K562 (cell line): ENCODE measurements at regions not wholly inside any gene's neighbourhood (a gene's known extent, or its start where the extent isn't known, plus 50 kb on each side); places are given as distances from the start of the nearest gene placed in this dataset.

Experiments
- ATAC-seq: fragments of 200-7000 bp; cut with Tn5 transposase; 3 replicates; pipeline ENCODE4 v1.9.1; 2020; ENCODE audit warnings: moderate library complexity
- BruUV-seq: library from RNA; stranded (reverse); fragments of 400-500 nt; replicated peaks from 2 replicates; lab custom pipeline; 2021; lab: Mats Ljungman, UMichigan
- CTCF ChIA-PET: fragments of 300-600 bp; formaldehyde crosslinking; extraction: SDS; loops from one replicate; lab custom pipeline; 2021; ENCODE audit warnings: low intra/inter-chr PET ratio; lab: Yijun Ruan, JAX
- POLR2A ChIA-PET: fragments of 300-600, 350-650 bp; sonication (Branson Sonifier 250); formaldehyde crosslinking; extraction: SDS; loops from one replicate; lab custom pipeline; 2021; ENCODE audit warnings: antibody characterized with exemption, inconsistent platforms; lab: Yijun Ruan, JAX
- DNase-seq, 4 experiments: peaks; one replicate each; pipeline versions ENCODE4 v3.0.0 to v3.0.0-alpha.2; 2011 to 2018; ENCODE audit warnings: low spot score in 3 of 4, mixed read lengths in 3 of 4; ENCODE audit errors: extremely low read depth in 1 of 4
- FAIRE-seq: peaks from 2 replicates; lab custom pipeline; 2011; peaks lifted over from hg19 to GRCh38; lab: Jason Lieb, UNC
- H2AFZ ChIP-seq: 2 replicates; pipeline ENCODE4 v1.6.0; 2011; ENCODE audit warnings: low read depth, low read length, control low read depth, inconsistent platforms
- H3K27ac ChIP-seq: fragments of 200-600 bp; 3 replicates; pipeline ENCODE4 v1.8.0; 2011; ENCODE audit warnings: low read depth, mild to moderate bottlenecking, control low read depth, inconsistent platforms, low read length, moderate library complexity, mixed read lengths; ENCODE audit errors: extremely low read depth
- H3K27me3 ChIP-seq, 2 experiments: fragments of 300-600 bp in 1 of 2; 2 replicates in 1 of 2; 3 replicates in 1 of 2; pipeline versions ENCODE4 v1.6.0 to v1.8.0; 2011; ENCODE audit warnings: inconsistent platforms in 2 of 2, low read length in 2 of 2, mild to moderate bottlenecking in 1 of 2, mixed read lengths in 1 of 2, moderate library complexity in 1 of 2; ENCODE audit not compliant: control insufficient read depth in 2 of 2, insufficient read depth in 2 of 2
- H3K36me3 ChIP-seq: fragments of 300-600 bp; 3 replicates; pipeline ENCODE4 v1.8.0; 2011; ENCODE audit warnings: mild to moderate bottlenecking, low read length, inconsistent platforms; ENCODE audit not compliant: control insufficient read depth, insufficient read depth
- H3K4me1 ChIP-seq, 2 experiments: fragments of 200-600 bp in 1 of 2; replicated peaks in 1 of 2; 2 replicates in 1 of 2; 3 replicates in 1 of 2; pipeline versions ENCODE4 v1.5.1 to v1.8.0; 2011; ENCODE audit warnings: inconsistent platforms in 2 of 2, low read length in 2 of 2, mild to moderate bottlenecking in 1 of 2, mixed read lengths in 1 of 2, moderate library complexity in 1 of 2; ENCODE audit not compliant: control insufficient read depth in 2 of 2, insufficient read depth in 2 of 2
- H3K4me2 ChIP-seq: 2 replicates; pipeline ENCODE4 v1.6.1; 2011; ENCODE audit warnings: low read length, control low read depth, inconsistent platforms, mixed read lengths; ENCODE audit not compliant: insufficient read depth
- H3K4me3 ChIP-seq: fragments of 200-600 bp; sonication (generic), shearing (Covaris generic); 2 replicates; pipeline ENCODE4 v1.5.1; 2016; ENCODE audit warnings: control low read depth, inconsistent platforms
- H3K79me2 ChIP-seq: fragments of 200-600 bp; 3 replicates; pipeline ENCODE4 v1.8.0; 2011; ENCODE audit warnings: low read length, inconsistent platforms; ENCODE audit not compliant: control insufficient read depth, insufficient read depth
- H3K9ac ChIP-seq, 2 experiments: 2 replicates each; pipeline versions ENCODE4 v1.6.0 to v1.6.1; 2011; ENCODE audit warnings: low read depth in 2 of 2, low read length in 2 of 2, control low read depth in 1 of 2, inconsistent platforms in 1 of 2, mild to moderate bottlenecking in 1 of 2, mixed read lengths in 1 of 2; ENCODE audit not compliant: insufficient read depth in 1 of 2
- H3K9me1 ChIP-seq: one replicate; pipeline ENCODE4 v1.6.0; 2011; ENCODE audit warnings: inconsistent platforms, mild to moderate bottlenecking, low read length, moderate library complexity; ENCODE audit not compliant: control insufficient read depth, insufficient read depth
- H3K9me3 ChIP-seq: replicated peaks from 2 replicates; pipeline ENCODE4 v1.5.1; 2011; ENCODE audit warnings: low read depth, low read length, inconsistent platforms; ENCODE audit not compliant: control insufficient read depth, insufficient read depth
- H4K20me1 ChIP-seq: replicated peaks from 2 replicates; pipeline ENCODE4 v1.6.1; 2011; ENCODE audit warnings: low read length, inconsistent platforms, mixed read lengths; ENCODE audit not compliant: control insufficient read depth, insufficient read depth
- JUND ChIP-seq, 2 experiments: IDR thresholded peaks; 2 replicates in 1 of 2; 3 replicates in 1 of 2; pipeline ENCODE4 v1.6.1; 2011; ENCODE audit warnings: borderline replicate concordance in 2 of 2, low read depth in 2 of 2, low read length in 2 of 2, improper control_type of control experiment in 1 of 2, missing biosample characterization in 1 of 2, missing genetic modification characterization in 1 of 2, missing genetic modification reagents in 1 of 2
- ZNF174 ChIP-seq: fragments of 250-450 bp; sonication (Bioruptor Pico); IDR thresholded peaks from 2 replicates; pipeline ENCODE4 v1.4.0; 2020; ENCODE audit warnings: mild to moderate bottlenecking
- WGBS: fragments of 100-300 bp; shearing (Covaris generic); methylation state at CpG from one replicate; pipeline ENCODE4 v1.1.6; 2016; ENCODE audit warnings: low coverage, mixed read lengths; ENCODE audit not compliant: insufficient coverage; ENCODE audit errors: missing lambda C conversion rate; 5-methylcytosine and 5-hydroxymethylcytosine counted together
- in situ Hi-C: fragments of 300-500 bp; cut with MboI; formaldehyde crosslinking; loops from 4 replicates; pipeline ENCODE4 v1.15.0; 2018; ENCODE audit warnings: inconsistent platforms, mixed read lengths
- intact Hi-C: fragments of 100-400 bp; cut with micrococcal nuclease; formaldehyde crosslinking; loops from 2 replicates; pipeline ENCODE4 v1.14.2; 2022
- TF ChIP-seq, protein P1 (sequence below): fragments of 250-450 bp; sonication (Bioruptor Pico); IDR thresholded peaks from 2 replicates; pipeline ENCODE4 v1.9.0; 2021; ENCODE audit warnings: mild to moderate bottlenecking, inconsistent platforms
- TF ChIP-seq, protein P2 (sequence below): fragments of 250-450 bp; sonication (Bioruptor Pico); IDR thresholded peaks from 2 replicates; pipeline ENCODE4 v1.4.0; 2020
- TF ChIP-seq, protein P3 (sequence below): sonication (generic); formaldehyde crosslinking; IDR thresholded peaks from 2 replicates; pipeline ENCODE4 v1.8.0; 2023; ENCODE audit warnings: missing genetic modification reagents, mild to moderate bottlenecking, borderline replicate concordance

DNA sequence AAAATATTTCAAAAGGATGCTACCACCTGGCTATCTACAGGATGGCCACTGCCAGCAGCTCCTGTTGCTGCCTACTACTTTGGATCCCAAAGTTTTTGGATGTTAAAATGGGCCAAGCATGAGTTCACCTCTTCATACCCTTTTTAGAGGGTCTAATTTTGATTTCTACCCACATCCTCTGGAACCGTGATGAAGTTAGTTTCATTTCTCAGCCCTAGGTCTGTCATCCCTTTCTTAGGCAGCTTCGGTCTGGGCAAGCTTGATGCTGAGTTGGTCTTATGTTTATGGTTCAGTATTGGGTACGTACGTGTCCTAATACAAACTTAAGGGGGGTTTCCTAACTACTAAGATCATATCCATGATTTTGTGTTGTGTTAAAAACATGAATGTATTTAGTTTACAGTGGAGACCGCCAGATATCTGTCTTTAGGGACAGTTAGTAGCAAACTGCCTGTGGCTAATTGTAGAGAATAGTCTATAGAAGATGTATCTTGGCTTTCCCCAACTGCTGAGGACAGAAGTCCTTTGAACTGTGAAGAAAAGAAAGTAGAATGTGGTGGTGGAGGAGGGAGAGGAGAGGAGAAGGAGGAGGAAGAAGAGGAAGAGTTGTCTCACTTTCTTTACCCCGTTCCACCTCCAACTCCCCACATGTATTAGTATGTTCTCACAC is 184.9 kb downstream of the UBE2E3 start:
- WGBS, result 2% methylated on average over 6 of the region's 6 CpGs
- intact Hi-C loops (no loop called here), in situ Hi-C loops (no loop called here)
- Histone ChIP-seq H3K9me3 (no peaks in the 10 kb centered on the region), H3K4me3 (no peak overlapping the region), H3K9ac (no peak overlapping the region), H2AFZ (no peak overlapping the region), H3K36me3 (no peaks in the 10 kb centered on the region), H3K27me3 (no peaks in the 10 kb centered on the region), H3K9me1 (no peaks in the 10 kb centered on the region), H3K79me2 (no peaks in the 10 kb centered on the region), H4K20me1 (no peaks in the 10 kb centered on the region), H3K27ac (no peak overlapping the region), H3K4me1 (no peaks in the 10 kb centered on the region), H3K4me2 (no peak overlapping the region)
- TF ChIP-seq JUND (IDR thresholded peaks at IDR 0.05; ENCODE audit: borderline replicate concordance, low read depth, low read length), result no peak
- TF ChIP-seq JUND (tag; IDR thresholded peaks at IDR 0.05; ENCODE audit: borderline replicate concordance, low read depth, low read length), result no peak
- TF ChIP-seq, protein P1, sequence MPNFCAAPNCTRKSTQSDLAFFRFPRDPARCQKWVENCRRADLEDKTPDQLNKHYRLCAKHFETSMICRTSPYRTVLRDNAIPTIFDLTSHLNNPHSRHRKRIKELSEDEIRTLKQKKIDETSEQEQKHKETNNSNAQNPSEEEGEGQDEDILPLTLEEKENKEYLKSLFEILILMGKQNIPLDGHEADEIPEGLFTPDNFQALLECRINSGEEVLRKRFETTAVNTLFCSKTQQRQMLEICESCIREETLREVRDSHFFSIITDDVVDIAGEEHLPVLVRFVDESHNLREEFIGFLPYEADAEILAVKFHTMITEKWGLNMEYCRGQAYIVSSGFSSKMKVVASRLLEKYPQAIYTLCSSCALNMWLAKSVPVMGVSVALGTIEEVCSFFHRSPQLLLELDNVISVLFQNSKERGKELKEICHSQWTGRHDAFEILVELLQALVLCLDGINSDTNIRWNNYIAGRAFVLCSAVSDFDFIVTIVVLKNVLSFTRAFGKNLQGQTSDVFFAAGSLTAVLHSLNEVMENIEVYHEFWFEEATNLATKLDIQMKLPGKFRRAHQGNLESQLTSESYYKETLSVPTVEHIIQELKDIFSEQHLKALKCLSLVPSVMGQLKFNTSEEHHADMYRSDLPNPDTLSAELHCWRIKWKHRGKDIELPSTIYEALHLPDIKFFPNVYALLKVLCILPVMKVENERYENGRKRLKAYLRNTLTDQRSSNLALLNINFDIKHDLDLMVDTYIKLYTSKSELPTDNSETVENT (CRISPR knock-in tag), result no peak
- no peak for TF ChIP-seq ZNF174
- TF ChIP-seq, protein P2, sequence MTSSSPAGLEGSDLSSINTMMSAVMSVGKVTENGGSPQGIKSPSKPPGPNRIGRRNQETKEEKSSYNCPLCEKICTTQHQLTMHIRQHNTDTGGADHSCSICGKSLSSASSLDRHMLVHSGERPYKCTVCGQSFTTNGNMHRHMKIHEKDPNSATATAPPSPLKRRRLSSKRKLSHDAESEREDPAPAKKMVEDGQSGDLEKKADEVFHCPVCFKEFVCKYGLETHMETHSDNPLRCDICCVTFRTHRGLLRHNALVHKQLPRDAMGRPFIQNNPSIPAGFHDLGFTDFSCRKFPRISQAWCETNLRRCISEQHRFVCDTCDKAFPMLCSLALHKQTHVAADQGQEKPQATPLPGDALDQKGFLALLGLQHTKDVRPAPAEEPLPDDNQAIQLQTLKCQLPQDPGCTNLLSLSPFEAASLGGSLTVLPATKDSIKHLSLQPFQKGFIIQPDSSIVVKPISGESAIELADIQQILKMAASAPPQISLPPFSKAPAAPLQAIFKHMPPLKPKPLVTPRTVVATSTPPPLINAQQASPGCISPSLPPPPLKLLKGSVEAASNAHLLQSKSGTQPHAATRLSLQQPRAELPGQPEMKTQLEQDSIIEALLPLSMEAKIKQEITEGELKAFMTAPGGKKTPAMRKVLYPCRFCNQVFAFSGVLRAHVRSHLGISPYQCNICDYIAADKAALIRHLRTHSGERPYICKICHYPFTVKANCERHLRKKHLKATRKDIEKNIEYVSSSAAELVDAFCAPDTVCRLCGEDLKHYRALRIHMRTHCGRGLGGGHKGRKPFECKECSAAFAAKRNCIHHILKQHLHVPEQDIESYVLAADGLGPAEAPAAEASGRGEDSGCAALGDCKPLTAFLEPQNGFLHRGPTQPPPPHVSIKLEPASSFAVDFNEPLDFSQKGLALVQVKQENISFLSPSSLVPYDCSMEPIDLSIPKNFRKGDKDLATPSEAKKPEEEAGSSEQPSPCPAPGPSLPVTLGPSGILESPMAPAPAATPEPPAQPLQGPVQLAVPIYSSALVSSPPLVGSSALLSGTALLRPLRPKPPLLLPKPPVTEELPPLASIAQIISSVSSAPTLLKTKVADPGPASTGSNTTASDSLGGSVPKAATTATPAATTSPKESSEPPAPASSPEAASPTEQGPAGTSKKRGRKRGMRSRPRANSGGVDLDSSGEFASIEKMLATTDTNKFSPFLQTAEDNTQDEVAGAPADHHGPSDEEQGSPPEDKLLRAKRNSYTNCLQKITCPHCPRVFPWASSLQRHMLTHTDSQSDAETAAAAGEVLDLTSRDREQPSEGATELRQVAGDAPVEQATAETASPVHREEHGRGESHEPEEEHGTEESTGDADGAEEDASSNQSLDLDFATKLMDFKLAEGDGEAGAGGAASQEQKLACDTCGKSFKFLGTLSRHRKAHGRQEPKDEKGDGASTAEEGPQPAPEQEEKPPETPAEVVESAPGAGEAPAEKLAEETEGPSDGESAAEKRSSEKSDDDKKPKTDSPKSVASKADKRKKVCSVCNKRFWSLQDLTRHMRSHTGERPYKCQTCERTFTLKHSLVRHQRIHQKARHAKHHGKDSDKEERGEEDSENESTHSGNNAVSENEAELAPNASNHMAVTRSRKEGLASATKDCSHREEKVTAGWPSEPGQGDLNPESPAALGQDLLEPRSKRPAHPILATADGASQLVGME (CRISPR knock-in tag), result no peak
- TF ChIP-seq, protein P3, sequence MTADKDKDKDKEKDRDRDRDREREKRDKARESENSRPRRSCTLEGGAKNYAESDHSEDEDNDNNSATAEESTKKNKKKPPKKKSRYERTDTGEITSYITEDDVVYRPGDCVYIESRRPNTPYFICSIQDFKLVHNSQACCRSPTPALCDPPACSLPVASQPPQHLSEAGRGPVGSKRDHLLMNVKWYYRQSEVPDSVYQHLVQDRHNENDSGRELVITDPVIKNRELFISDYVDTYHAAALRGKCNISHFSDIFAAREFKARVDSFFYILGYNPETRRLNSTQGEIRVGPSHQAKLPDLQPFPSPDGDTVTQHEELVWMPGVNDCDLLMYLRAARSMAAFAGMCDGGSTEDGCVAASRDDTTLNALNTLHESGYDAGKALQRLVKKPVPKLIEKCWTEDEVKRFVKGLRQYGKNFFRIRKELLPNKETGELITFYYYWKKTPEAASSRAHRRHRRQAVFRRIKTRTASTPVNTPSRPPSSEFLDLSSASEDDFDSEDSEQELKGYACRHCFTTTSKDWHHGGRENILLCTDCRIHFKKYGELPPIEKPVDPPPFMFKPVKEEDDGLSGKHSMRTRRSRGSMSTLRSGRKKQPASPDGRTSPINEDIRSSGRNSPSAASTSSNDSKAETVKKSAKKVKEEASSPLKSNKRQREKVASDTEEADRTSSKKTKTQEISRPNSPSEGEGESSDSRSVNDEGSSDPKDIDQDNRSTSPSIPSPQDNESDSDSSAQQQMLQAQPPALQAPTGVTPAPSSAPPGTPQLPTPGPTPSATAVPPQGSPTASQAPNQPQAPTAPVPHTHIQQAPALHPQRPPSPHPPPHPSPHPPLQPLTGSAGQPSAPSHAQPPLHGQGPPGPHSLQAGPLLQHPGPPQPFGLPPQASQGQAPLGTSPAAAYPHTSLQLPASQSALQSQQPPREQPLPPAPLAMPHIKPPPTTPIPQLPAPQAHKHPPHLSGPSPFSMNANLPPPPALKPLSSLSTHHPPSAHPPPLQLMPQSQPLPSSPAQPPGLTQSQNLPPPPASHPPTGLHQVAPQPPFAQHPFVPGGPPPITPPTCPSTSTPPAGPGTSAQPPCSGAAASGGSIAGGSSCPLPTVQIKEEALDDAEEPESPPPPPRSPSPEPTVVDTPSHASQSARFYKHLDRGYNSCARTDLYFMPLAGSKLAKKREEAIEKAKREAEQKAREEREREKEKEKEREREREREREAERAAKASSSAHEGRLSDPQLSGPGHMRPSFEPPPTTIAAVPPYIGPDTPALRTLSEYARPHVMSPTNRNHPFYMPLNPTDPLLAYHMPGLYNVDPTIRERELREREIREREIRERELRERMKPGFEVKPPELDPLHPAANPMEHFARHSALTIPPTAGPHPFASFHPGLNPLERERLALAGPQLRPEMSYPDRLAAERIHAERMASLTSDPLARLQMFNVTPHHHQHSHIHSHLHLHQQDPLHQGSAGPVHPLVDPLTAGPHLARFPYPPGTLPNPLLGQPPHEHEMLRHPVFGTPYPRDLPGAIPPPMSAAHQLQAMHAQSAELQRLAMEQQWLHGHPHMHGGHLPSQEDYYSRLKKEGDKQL (CRISPR knock-in tag), result no peak
- FAIRE-seq (no peak), ATAC-seq (no peak), DNase-seq (no peak)
- ChIA-PET POLR2A (no interaction called here), CTCF (no interaction called here)
- BruUV-seq, result no TSS peak
